Kidney (tissue), 13 donors: ENCODE measurements at regions not wholly inside any gene's neighbourhood (a gene's known extent, or its start where the extent isn't known, plus 50 kb on each side); places are given as distances from the start of the nearest gene placed in this dataset.

Experiments used
- DNase-seq, 5 donors: peaks; one replicate each; pipeline ENCODE4 v3.0.0-alpha.2; 2013 to 2020
- FAIRE-seq: peaks from 2 replicates; lab custom pipeline; 2012; peaks lifted over from hg19 to GRCh38; lab: Jason Lieb, UNC
- H3K27ac ChIP-seq, 2 donors: one replicate each; pipeline ENCODE4 v1.7.0; 2013; ENCODE audit warnings: low read depth in 2 of 2, low read length in 2 of 2, inconsistent platforms in 1 of 2
- H3K27me3 ChIP-seq: one replicate; pipeline ENCODE4 v1.7.1; 2013; ENCODE audit warnings: low read length, inconsistent platforms; ENCODE audit not compliant: control insufficient read depth, insufficient read depth
- H3K36me3 ChIP-seq, 3 donors: one replicate each; pipeline versions ENCODE4 v1.7.0 to v1.7.1; 2013; ENCODE audit warnings: low read length in 3 of 3, control low read depth in 1 of 3, inconsistent platforms in 1 of 3; ENCODE audit not compliant: insufficient read depth in 3 of 3, control insufficient read depth in 2 of 3
- H3K4me1 ChIP-seq, 3 donors: one replicate each; pipeline versions ENCODE4 v1.7.0 to v1.7.1; 2013; ENCODE audit warnings: low read length in 3 of 3, inconsistent platforms in 1 of 3, low read depth in 1 of 3; ENCODE audit not compliant: control insufficient read depth in 2 of 3, insufficient read depth in 2 of 3
- H3K4me3 ChIP-seq, 3 donors: one replicate each; pipeline versions ENCODE4 v1.7.0 to v1.8.1; 2013; ENCODE audit warnings: low read length in 3 of 3, control low read depth in 1 of 3, inconsistent platforms in 1 of 3
- H3K9ac ChIP-seq, 3 donors: one replicate each; pipeline versions ENCODE4 v1.7.0 to v1.7.1; 2013; ENCODE audit warnings: low read length in 3 of 3, control low read depth in 1 of 3, inconsistent platforms in 1 of 3
- H3K9me3 ChIP-seq, 3 donors: one replicate each; pipeline versions ENCODE4 v1.7.0 to v1.7.1; 2013; ENCODE audit warnings: low read length in 3 of 3, control low read depth in 1 of 3, inconsistent platforms in 1 of 3; ENCODE audit not compliant: control insufficient read depth in 2 of 3, insufficient read depth in 1 of 3
- intact Hi-C: fragments of 100-400 bp; cut with DNase I; formaldehyde crosslinking; loops from one replicate; pipeline ENCODE4 v1.11.1; 2022
- TF ChIP-seq, protein P1 (sequence below): IDR thresholded peaks from 3 replicates; pipeline ENCODE4 v1.5.1; 2012; ENCODE audit warnings: mild to moderate bottlenecking, moderate library complexity, borderline replicate concordance; ENCODE audit not compliant: insufficient read depth; ENCODE audit errors: extremely low read depth
- donor health status: control.
- donor health status: control.
- donor health status: control.
- donor health status: control.
- donor health status: control.
- donor health status: DM: yes; HTN: yes; CAD: no.
- donor health status: Normal renal cell carcinoma (clear cell type).

DNA sequence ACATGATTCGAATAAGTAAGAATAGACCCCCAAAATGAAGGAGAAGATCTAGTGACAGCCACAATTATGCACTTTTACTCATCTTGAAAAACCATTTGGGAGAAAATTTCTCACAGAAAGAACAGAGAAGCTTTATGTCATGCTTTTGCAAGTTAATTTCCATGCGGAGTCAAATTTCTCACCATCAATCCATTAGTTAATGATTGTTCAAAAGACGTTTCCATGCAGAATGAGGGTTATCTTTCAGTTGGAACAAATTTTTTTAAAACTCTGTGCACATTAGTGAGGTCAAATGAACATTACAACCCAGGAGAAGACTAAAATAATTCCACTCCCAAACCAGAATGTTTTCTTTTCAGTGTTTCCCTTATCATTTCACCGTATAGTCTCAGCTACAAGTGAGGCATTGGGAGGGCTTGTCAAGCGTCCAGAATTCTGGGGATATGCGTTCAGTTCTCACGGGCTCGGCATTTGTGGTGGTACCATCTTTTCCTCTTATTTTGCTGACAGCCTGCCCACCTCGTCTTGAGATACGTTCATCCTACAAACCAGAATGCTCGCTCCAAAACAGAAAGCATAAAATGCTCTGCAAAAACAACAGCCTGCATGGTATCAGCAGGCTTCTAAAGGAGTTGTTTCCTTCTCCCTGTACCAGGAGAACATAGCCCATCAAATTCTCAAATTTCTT lies 130.8 kb upstream of the TBL1X start:
- Histone ChIP-seq H3K4me3 (peak overlapping the region in 1 of 3 donors; percentile 43), H3K27ac (no peak overlapping the region), H3K27me3 (no peaks in the 10 kb centered on the region), H3K9me3 (no peaks in the 10 kb centered on the region), H3K9ac (no peak overlapping the region), H3K36me3 (no peaks in the 10 kb centered on the region), H3K4me1 (no peaks in the 10 kb centered on the region)
- DNase-seq: no peak
- intact Hi-C loops: no loop called here
- TF ChIP-seq, protein P1, sequence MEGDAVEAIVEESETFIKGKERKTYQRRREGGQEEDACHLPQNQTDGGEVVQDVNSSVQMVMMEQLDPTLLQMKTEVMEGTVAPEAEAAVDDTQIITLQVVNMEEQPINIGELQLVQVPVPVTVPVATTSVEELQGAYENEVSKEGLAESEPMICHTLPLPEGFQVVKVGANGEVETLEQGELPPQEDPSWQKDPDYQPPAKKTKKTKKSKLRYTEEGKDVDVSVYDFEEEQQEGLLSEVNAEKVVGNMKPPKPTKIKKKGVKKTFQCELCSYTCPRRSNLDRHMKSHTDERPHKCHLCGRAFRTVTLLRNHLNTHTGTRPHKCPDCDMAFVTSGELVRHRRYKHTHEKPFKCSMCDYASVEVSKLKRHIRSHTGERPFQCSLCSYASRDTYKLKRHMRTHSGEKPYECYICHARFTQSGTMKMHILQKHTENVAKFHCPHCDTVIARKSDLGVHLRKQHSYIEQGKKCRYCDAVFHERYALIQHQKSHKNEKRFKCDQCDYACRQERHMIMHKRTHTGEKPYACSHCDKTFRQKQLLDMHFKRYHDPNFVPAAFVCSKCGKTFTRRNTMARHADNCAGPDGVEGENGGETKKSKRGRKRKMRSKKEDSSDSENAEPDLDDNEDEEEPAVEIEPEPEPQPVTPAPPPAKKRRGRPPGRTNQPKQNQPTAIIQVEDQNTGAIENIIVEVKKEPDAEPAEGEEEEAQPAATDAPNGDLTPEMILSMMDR: no peak
- FAIRE-seq: no peak

DNA sequence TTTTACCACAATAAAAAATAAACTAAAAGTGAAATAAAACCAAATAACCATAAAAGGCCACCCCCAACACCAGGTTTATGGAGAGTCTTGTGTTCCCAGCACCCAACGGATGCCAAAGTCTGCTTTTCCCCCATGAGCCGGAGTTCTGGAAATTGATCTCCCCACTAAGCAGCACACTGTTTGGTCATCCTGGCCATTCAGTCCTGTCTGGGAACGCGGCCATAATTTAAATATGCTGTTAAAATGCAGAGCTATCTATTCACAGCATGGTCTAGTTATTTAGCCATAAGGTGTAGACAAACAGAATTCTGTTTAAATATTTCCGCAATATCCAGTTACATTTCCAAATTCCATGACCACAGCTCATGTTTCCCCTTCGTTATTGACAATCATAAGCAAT lies 129.6 kb upstream of the TBL1X start:
- Histone ChIP-seq H3K36me3 (no peaks in the 10 kb centered on the region), H3K9me3 (no peaks in the 10 kb centered on the region), H3K4me1 (no peaks in the 10 kb centered on the region), H3K27ac (no peak overlapping the region), H3K4me3 (no peak overlapping the region), H3K27me3 (no peaks in the 10 kb centered on the region), H3K9ac (no peak overlapping the region)
- DNase-seq (no peak), FAIRE-seq (no peak)
- TF ChIP-seq, protein P1: no peak
- intact Hi-C loops: no loop called here

DNA sequence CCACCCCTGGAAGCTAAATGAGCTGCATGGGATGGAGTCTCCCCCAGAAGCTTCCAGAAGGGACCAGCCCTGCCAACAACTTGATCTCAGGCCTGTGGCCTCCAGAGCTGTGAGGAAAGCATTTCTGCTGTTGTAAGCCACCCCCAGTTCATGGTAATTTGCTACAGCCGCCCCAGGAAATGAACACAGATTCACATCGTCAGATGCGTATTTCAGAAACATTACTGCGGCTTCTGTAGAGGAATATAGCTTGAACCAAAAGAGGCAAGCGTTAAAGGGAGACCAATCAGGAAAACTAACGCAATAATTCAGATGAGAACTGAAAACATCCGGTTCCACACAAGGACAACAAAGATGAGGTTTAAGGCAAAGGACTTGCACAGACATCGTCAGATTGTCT lies 128.4 kb upstream of the TBL1X start:
- H3K27ac ChIP-seq: no peak overlapping the region

More for the DNA sequence above, 128.4 kb upstream of the TBL1X start:
- Histone ChIP-seq H3K9ac (no peak overlapping the region), H3K9me3 (no peaks in the 10 kb centered on the region), H3K4me1 (peaks cover 0 to 2% (median 2%) of the 10 kb centered on the region in 3 donors), H3K36me3 (no peaks in the 10 kb centered on the region), H3K27me3 (no peaks in the 10 kb centered on the region), H3K4me3 (no peak overlapping the region)
- TF ChIP-seq, protein P1: no peak
- DNase-seq (no peak), FAIRE-seq (no peak)
- intact Hi-C loops: no loop called here
